H9 (cell line): ENCODE measurements at regions not wholly inside any gene's neighbourhood (a gene's known extent, or its start where the extent isn't known, plus 50 kb on each side); places are given as distances from the start of the nearest gene placed in this dataset.

Source experiments
- DNase-seq: peaks from one replicate; pipeline ENCODE4 v3.0.0-alpha.2; 2017
- H2AFZ ChIP-seq: one replicate; pipeline ENCODE4 v1.6.1; 2013; ENCODE audit warnings: mild to moderate bottlenecking, low read length, control low read depth, moderate library complexity
- H2AK5ac ChIP-seq: 2 replicates; pipeline ENCODE4 v1.6.1; 2013; ENCODE audit warnings: low read length, control low read depth, mixed read lengths; ENCODE audit not compliant: insufficient read length
- H2BK120ac ChIP-seq: one replicate; pipeline ENCODE4 v1.6.1; 2013; ENCODE audit warnings: low read depth, mild to moderate bottlenecking, low read length, control low read depth, inconsistent platforms; ENCODE audit not compliant: poor library complexity, severe bottlenecking
- H2BK12ac ChIP-seq: 2 replicates; pipeline ENCODE4 v1.6.1; 2013; ENCODE audit warnings: low read length, control low read depth, mixed read lengths, low read depth; ENCODE audit not compliant: insufficient read length
- H2BK15ac ChIP-seq: 2 replicates; pipeline ENCODE4 v1.6.1; 2013; ENCODE audit warnings: low read depth, low read length, control low read depth
- H2BK20ac ChIP-seq: one replicate; pipeline ENCODE4 v1.6.1; 2013; ENCODE audit warnings: low read depth, mild to moderate bottlenecking, low read length, control low read depth, inconsistent platforms; ENCODE audit not compliant: poor library complexity, severe bottlenecking
- H2BK5ac ChIP-seq: 2 replicates; pipeline ENCODE4 v1.6.1; 2013; ENCODE audit warnings: low read length, control low read depth, mixed read lengths; ENCODE audit not compliant: insufficient read length
- H3K14ac ChIP-seq: 2 replicates; pipeline ENCODE4 v1.6.1; 2013; ENCODE audit warnings: low read length, control low read depth; ENCODE audit not compliant: insufficient read depth
- H3K18ac ChIP-seq: 2 replicates; pipeline ENCODE4 v1.6.1; 2013; ENCODE audit warnings: low read depth, mild to moderate bottlenecking, mixed read lengths, low read length, control low read depth; ENCODE audit not compliant: insufficient read length
- H3K23ac ChIP-seq: 2 replicates; pipeline ENCODE4 v1.6.1; 2013; ENCODE audit warnings: low read length, control low read depth, mixed read lengths, low read depth; ENCODE audit not compliant: insufficient read length
- H3K23me2 ChIP-seq: 2 replicates; pipeline ENCODE4 v1.6.1; 2013; ENCODE audit warnings: low read depth, mild to moderate bottlenecking, mixed read lengths, low read length, control low read depth; ENCODE audit not compliant: insufficient read length, poor library complexity, severe bottlenecking
- H3K27ac ChIP-seq: 2 replicates; pipeline ENCODE4 v1.5.1; 2013; ENCODE audit warnings: low read length, control low read depth, mixed read lengths, low read depth; ENCODE audit not compliant: insufficient read length
- H3K27me3 ChIP-seq: 2 replicates; pipeline ENCODE4 v1.6.1; 2013; ENCODE audit warnings: low read length, control low read depth, inconsistent platforms; ENCODE audit not compliant: insufficient read depth
- H3K4ac ChIP-seq: 2 replicates; pipeline ENCODE4 v1.6.1; 2013; ENCODE audit warnings: low read depth, mild to moderate bottlenecking, control low read depth, inconsistent platforms, low read length, moderate library complexity
- H3K4me1 ChIP-seq: 2 replicates; pipeline ENCODE4 v1.6.1; 2013; ENCODE audit warnings: low read length, control low read depth, inconsistent platforms; ENCODE audit not compliant: insufficient read depth
- H3K4me2 ChIP-seq: 2 replicates; pipeline ENCODE4 v1.6.1; 2013; ENCODE audit warnings: low read length, control low read depth, mixed read lengths; ENCODE audit not compliant: insufficient read length, insufficient read depth
- H3K56ac ChIP-seq: 2 replicates; pipeline ENCODE4 v1.6.1; 2013; ENCODE audit warnings: low read depth, mild to moderate bottlenecking, mixed read lengths, low read length, control low read depth; ENCODE audit not compliant: insufficient read length
- H3K79me1 ChIP-seq: 2 replicates; pipeline ENCODE4 v1.6.1; 2013; ENCODE audit warnings: low read depth, mild to moderate bottlenecking, moderate library complexity, low read length, control low read depth, inconsistent platforms; ENCODE audit not compliant: insufficient read depth, poor library complexity, severe bottlenecking
- H3K79me2 ChIP-seq: 2 replicates; pipeline ENCODE4 v1.6.1; 2013; ENCODE audit warnings: low read length, control low read depth, inconsistent platforms; ENCODE audit not compliant: insufficient read depth
- H3K9ac ChIP-seq: 2 replicates; pipeline ENCODE4 v1.6.1; 2013; ENCODE audit warnings: low read length, control low read depth, mixed read lengths; ENCODE audit not compliant: insufficient read length; ENCODE audit errors: extremely low read depth
- H3K9me3 ChIP-seq: one replicate; pipeline ENCODE4 v1.6.1; 2013; ENCODE audit warnings: low read depth, low read length, inconsistent platforms; ENCODE audit not compliant: control insufficient read depth
- H3T11ph ChIP-seq: one replicate; pipeline ENCODE4 v1.6.1; 2013; ENCODE audit warnings: mild to moderate bottlenecking, low read length, control low read depth, inconsistent platforms
- H4K20me1 ChIP-seq: one replicate; pipeline ENCODE4 v1.6.1; 2013; ENCODE audit not compliant: control insufficient read depth, insufficient read length, insufficient read depth
- H4K5ac ChIP-seq: 2 replicates; pipeline ENCODE4 v1.6.1; 2013; ENCODE audit warnings: low read depth, mild to moderate bottlenecking, mixed read lengths, low read length, control low read depth; ENCODE audit not compliant: insufficient read length
- H4K8ac ChIP-seq: replicated peaks from 2 replicates; pipeline ENCODE4 v1.6.1; 2013; ENCODE audit warnings: low read length, control low read depth, mixed read lengths, low read depth; ENCODE audit not compliant: insufficient read length
- H4K91ac ChIP-seq: 2 replicates; pipeline ENCODE4 v1.6.1; 2013; ENCODE audit warnings: low read depth, mild to moderate bottlenecking, moderate library complexity, mixed read lengths, low read length, control low read depth; ENCODE audit not compliant: insufficient read length
- H3K27ac Mint-ChIP-seq, 3 experiments: 2 replicates in 2 of 3; 3 replicates in 1 of 3; pipeline ENCODE4 v1.8.0; 2020 to 2021; ENCODE audit warnings: mixed read lengths in 3 of 3, mild to moderate bottlenecking in 1 of 3, moderate library complexity in 1 of 3
- H3K27me3 Mint-ChIP-seq: 2 replicates; pipeline ENCODE4 v1.8.0; 2021; ENCODE audit warnings: low read depth, mild to moderate bottlenecking, moderate library complexity, mixed read lengths
- H3K36me3 Mint-ChIP-seq, 3 experiments: 2 replicates in 2 of 3; 3 replicates in 1 of 3; pipeline ENCODE4 v1.8.0; 2020 to 2021; ENCODE audit warnings: low read depth in 3 of 3, mixed read lengths in 3 of 3; ENCODE audit not compliant: insufficient read depth in 1 of 3
- H3K4me1 Mint-ChIP-seq, 2 experiments: 2 replicates each; pipeline ENCODE4 v1.8.0; 2020; ENCODE audit warnings: mixed read lengths in 2 of 2
- H3K4me3 Mint-ChIP-seq, 2 experiments: 2 replicates in 1 of 2; 3 replicates in 1 of 2; pipeline ENCODE4 v1.8.0; 2020 to 2021; ENCODE audit warnings: mild to moderate bottlenecking in 2 of 2, mixed read lengths in 2 of 2, moderate library complexity in 1 of 2
- H3K9me3 Mint-ChIP-seq, 2 experiments: 2 replicates in 1 of 2; 3 replicates in 1 of 2; pipeline ENCODE4 v1.8.0; 2020; ENCODE audit warnings: mild to moderate bottlenecking in 2 of 2, mixed read lengths in 2 of 2, moderate library complexity in 1 of 2
- WGBS: extraction: QIAGEN DNeasy Blood & Tissue Kit; methylation state at CpG from one replicate; pipeline ENCODE4 v1.1.7; 2013; ENCODE audit warnings: missing lambda C conversion rate, low lambda C conversion rate, mixed read lengths; ENCODE audit not compliant: insufficient read length; ENCODE audit errors: extremely low coverage; 5-methylcytosine and 5-hydroxymethylcytosine counted together
- TF ChIP-seq, protein P1 (sequence below): fragments of 200-600 bp; sonication (generic); conservative IDR thresholded peaks from 3 replicates; pipeline ENCODE4 v1.8.0; 2021; ENCODE audit warnings: antibody characterized with exemption, mild to moderate bottlenecking

DNA sequence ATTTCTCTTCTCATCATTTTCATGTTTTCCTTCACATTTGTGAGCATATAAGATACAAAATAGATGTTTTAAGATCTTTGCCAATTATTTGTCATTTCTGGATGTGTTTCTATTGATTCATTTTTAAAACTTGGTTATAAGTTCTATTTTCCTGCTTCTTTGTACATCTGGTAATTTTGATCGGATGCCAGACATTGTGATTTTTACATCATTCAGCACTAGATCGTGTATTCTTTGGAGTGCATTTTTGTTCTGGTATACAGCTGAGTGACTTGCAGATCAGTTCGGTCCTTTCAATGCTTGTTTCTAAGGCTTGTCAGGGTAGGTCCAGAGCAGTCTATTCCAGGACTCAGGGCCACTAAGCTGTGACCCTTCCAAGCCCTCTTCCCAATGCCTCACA lies 198.2 kb downstream of the KLF12 start:
- H3K79me1 ChIP-seq = no peaks in the 10 kb centered on the region
- no peaks in the 10 kb centered on the region for H3K27me3 Mint-ChIP-seq
- H4K8ac ChIP-seq = no peak overlapping the region

More for the DNA sequence above, 198.2 kb downstream of the KLF12 start:
- Histone ChIP-seq H2BK12ac (no peak overlapping the region), H3K4ac (no peak overlapping the region), H3K18ac (no peak overlapping the region), H2AFZ (no peak overlapping the region), H2BK15ac (no peak overlapping the region), H3K14ac (no peak overlapping the region), H3K4me1 (peaks cover 6% of the 10 kb centered on the region), H4K20me1 (no peaks in the 10 kb centered on the region), H3K23ac (no peak overlapping the region), H3K9ac (no peak overlapping the region), H3K23me2 (no peaks in the 10 kb centered on the region), H3K79me2 (no peaks in the 10 kb centered on the region), H2BK20ac (no peak overlapping the region), H4K91ac (no peak overlapping the region), H4K5ac (no peak overlapping the region), H3K27me3 (no peaks in the 10 kb centered on the region), H3K9me3 (no peaks in the 10 kb centered on the region), H3K56ac (no peak overlapping the region), H2BK120ac (no peak overlapping the region), H3K4me2 (no peak overlapping the region), H2BK5ac (no peak overlapping the region), H3T11ph (no peak overlapping the region), H2AK5ac (no peak overlapping the region), H3K27ac (no peak overlapping the region)
- DNase-seq = no peak
- Mint-ChIP-seq H3K9me3 (no peaks in the 10 kb centered on the region), H3K27ac (no peak overlapping the region; a peak in 1 of 7 replicates), H3K4me3 (no peak overlapping the region), H3K36me3 (peaks cover 0 to 4% (median 2%) of the 10 kb centered on the region in 3 experiments; a peak in 2 of 7 replicates), H3K4me1 (peaks cover 28% of the 10 kb centered on the region in 2 experiments)
- WGBS = no CpG with 5 or more reads among the region's 3 CpGs
- TF ChIP-seq, protein P1, sequence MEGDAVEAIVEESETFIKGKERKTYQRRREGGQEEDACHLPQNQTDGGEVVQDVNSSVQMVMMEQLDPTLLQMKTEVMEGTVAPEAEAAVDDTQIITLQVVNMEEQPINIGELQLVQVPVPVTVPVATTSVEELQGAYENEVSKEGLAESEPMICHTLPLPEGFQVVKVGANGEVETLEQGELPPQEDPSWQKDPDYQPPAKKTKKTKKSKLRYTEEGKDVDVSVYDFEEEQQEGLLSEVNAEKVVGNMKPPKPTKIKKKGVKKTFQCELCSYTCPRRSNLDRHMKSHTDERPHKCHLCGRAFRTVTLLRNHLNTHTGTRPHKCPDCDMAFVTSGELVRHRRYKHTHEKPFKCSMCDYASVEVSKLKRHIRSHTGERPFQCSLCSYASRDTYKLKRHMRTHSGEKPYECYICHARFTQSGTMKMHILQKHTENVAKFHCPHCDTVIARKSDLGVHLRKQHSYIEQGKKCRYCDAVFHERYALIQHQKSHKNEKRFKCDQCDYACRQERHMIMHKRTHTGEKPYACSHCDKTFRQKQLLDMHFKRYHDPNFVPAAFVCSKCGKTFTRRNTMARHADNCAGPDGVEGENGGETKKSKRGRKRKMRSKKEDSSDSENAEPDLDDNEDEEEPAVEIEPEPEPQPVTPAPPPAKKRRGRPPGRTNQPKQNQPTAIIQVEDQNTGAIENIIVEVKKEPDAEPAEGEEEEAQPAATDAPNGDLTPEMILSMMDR = no peak
